ENCODE measurements at regions not wholly inside any gene's neighbourhood (a gene's known extent, or its start where the extent isn't known, plus 50 kb on each side); places are given as distances from the start of the nearest gene placed in this dataset.

DNA sequence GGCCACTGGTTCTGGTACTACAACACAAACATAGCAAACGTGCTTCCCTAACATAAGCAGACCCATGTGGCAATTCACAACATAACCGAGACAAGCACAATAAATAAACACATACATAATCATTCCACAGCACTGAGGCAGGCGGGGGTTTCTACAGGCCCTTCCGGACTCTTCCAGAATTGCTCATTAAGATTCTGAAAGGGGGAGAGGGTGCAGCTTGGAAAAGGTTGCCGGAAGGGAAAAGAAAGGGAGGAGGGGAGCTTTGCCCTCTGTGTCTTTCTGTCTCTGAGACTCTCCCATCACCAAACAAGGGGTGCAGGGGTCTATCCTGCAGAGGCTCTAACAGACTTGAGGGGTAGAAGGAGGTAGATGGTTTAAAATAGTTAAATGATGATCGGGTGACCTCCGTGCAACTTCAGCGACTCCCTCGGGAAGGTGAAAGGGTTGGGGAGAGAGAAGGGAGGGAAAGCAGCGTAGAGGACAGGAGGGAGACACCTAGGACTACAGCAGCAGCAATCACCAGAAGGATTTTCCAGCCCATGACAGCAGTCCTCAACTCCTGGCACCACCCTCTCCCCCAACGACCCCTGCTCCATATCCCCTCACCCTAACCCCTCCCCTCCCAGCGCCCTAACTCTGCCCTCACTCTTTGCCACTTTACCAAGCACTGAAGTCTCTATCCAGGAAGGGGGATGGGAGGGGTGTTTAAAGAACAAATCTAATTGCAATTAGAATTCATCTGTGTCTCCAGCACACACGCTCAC lies 365.5 kb upstream of the ESRRG start:
- TF ChIP-seq, protein P1, sequence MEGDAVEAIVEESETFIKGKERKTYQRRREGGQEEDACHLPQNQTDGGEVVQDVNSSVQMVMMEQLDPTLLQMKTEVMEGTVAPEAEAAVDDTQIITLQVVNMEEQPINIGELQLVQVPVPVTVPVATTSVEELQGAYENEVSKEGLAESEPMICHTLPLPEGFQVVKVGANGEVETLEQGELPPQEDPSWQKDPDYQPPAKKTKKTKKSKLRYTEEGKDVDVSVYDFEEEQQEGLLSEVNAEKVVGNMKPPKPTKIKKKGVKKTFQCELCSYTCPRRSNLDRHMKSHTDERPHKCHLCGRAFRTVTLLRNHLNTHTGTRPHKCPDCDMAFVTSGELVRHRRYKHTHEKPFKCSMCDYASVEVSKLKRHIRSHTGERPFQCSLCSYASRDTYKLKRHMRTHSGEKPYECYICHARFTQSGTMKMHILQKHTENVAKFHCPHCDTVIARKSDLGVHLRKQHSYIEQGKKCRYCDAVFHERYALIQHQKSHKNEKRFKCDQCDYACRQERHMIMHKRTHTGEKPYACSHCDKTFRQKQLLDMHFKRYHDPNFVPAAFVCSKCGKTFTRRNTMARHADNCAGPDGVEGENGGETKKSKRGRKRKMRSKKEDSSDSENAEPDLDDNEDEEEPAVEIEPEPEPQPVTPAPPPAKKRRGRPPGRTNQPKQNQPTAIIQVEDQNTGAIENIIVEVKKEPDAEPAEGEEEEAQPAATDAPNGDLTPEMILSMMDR (IDR thresholded peaks at IDR 0.05; ENCODE audit: low read depth, low read length, poor library complexity, severe bottlenecking): no peak
- TF ChIP-seq EZH2phosphoT487 (IDR thresholded peaks at IDR 0.05; ENCODE audit: borderline replicate concordance, low read length): no peak

All from DOHH2 (cell line).